D721Med (cell line): ENCODE measurements at regions not wholly inside any gene's neighbourhood (a gene's known extent, or its start where the extent isn't known, plus 50 kb on each side); places are given as distances from the start of the nearest gene placed in this dataset.

Source experiments
- DNase-seq: peaks from one replicate; pipeline ENCODE4 v3.0.0; 2011; ENCODE audit warnings: low spot score; ENCODE audit not compliant: insufficient read length
- FAIRE-seq: peaks from 2 replicates; lab custom pipeline; 2011; peaks lifted over from hg19 to GRCh38; lab: Jason Lieb, UNC
- TF ChIP-seq, protein P1 (sequence below): IDR thresholded peaks from 2 replicates; pipeline ENCODE4 v1.5.1; 2012; ENCODE audit warnings: mild to moderate bottlenecking, control low read depth; ENCODE audit not compliant: insufficient read depth; ENCODE audit errors: missing control alignments

DNA sequence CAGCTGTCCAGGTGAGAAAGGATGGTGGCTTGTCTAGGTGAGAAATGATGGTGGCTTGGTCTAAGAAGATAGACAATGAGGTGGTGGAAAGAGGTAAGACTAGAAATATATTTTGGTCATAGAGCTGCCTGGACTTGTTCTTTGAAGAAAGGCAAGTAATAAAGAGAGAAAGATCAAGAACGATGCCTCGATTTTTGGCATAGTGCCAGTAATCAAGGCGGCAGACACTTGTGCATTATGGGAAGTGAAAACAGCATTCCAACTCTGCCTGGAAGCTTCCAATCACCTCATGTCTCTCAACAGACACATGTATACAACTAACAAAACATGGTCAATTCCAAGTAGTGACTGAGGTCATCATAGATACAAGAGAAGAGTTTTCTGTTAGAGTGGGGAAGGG is 423.8 kb upstream of the NRP1 start:
- FAIRE-seq (no peak), DNase-seq (no peak)
- TF ChIP-seq, protein P1, sequence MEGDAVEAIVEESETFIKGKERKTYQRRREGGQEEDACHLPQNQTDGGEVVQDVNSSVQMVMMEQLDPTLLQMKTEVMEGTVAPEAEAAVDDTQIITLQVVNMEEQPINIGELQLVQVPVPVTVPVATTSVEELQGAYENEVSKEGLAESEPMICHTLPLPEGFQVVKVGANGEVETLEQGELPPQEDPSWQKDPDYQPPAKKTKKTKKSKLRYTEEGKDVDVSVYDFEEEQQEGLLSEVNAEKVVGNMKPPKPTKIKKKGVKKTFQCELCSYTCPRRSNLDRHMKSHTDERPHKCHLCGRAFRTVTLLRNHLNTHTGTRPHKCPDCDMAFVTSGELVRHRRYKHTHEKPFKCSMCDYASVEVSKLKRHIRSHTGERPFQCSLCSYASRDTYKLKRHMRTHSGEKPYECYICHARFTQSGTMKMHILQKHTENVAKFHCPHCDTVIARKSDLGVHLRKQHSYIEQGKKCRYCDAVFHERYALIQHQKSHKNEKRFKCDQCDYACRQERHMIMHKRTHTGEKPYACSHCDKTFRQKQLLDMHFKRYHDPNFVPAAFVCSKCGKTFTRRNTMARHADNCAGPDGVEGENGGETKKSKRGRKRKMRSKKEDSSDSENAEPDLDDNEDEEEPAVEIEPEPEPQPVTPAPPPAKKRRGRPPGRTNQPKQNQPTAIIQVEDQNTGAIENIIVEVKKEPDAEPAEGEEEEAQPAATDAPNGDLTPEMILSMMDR = no peak

DNA sequence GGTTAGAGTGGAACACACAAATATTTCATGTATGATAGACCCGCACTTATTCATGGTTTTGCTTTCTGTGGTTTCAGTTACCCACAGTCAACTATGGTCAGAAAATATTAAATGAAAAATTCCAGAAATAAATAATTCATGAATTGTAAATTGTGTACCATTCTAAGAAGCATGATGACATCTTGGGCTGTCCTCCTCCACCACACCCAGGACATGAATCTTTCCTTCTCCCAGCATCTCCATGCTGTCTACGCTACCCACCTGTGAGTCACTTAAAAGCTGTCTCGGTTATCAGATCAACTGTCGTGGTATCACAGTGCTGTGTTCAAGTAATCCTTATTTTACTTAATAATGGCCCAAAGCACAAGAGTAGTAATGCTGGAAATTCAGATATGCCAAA is 419.6 kb upstream of the NRP1 start:
- TF ChIP-seq, protein P1 = no peak
- FAIRE-seq (no peak), DNase-seq (no peak)

DNA sequence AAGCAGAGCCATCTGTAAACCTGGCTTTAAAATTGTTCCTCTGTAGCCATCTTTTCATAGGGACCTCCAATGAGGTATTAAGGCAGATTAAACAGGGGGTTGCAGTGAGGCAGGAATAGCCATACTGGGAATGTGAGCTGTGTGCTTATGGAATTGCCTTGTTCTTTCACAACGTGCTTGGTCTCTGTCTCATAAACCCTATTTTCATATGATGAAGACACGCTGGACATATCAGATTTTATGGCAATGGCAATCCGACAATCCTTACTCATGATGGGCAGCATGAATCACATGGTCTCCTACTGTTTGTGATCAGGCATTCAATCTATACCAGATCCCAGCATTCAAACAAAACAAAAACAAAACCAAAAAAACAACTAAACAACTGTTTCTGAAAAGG is 418.9 kb upstream of the NRP1 start:
- FAIRE-seq (no peak), DNase-seq (no peak)
- TF ChIP-seq, protein P1 = no peak

DNA sequence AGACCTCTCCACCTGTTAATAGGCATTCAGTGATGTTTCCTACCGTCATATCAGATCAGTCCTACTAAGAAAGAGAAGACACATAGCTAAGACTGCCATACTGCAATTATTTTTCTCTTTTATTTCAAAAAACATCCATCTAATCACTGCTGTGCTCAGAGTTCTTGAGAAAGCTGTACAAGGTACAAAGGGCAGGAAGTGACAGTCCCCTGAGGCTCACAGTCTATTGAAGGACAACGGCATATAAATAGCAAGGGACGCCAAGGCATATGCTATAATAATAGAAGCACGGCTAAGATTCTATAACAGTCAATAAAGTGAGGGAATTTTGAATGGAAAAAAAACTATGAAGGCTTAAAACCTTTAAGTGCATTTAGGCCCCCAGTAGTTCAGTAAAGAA is 415.3 kb upstream of the NRP1 start:
- TF ChIP-seq, protein P1 = no peak
- DNase-seq (no peak), FAIRE-seq (no peak)

DNA sequence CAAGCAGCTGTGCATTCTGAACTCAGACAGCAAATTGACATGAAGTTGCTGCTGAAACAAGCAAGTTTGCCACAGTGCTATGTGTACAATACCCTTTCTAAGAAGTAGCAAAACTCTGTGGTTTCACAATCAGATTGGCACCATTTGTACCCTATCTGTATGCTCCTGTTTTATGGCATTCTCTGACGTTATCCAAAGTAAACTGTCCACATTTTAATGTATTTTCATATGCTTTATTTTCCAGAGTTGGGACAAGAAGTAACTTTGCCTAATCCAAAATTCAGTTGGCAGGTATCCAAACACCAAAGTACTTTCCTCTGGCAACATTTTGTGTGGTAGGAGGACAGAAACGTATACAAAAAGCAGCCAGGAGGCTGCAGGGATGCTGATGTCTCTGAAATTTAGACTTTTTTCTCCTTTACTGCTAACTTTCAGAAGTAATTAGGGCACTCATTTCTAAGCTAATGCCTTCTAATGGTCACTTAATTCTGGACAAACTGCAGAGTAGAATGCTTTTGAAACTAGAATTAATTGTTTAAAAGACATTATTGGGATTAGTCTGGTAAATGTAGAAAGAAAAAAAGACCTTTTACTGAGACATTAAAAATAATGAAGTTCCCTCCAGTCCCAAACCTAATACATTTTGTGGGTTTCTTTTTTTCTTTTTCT is 414.7 kb upstream of the NRP1 start:
- TF ChIP-seq, protein P1 = no peak
- FAIRE-seq = no peak
- no peak for DNase-seq

DNA sequence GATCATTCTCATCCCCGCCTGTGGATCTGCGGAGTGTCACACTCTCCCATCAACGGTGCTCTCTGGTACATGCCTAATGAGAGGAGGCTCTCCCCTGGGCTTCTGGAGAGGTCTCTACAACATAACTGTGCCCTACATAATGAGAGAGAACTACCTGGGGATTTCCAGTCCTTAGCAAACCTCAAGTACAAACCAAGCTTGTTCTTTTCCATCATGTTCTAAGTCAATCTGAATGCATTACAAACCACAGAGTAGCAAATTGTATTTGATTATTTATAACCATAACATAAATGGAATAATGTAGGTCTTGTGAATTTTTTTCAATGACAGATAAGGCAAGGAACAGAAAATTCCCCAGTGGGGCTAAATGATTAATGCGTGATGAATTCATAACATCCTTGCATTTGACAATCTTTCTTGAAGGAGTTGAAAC is 412.4 kb upstream of the NRP1 start:
- FAIRE-seq = no peak
- DNase-seq = no peak
- TF ChIP-seq, protein P1 = no peak

DNA sequence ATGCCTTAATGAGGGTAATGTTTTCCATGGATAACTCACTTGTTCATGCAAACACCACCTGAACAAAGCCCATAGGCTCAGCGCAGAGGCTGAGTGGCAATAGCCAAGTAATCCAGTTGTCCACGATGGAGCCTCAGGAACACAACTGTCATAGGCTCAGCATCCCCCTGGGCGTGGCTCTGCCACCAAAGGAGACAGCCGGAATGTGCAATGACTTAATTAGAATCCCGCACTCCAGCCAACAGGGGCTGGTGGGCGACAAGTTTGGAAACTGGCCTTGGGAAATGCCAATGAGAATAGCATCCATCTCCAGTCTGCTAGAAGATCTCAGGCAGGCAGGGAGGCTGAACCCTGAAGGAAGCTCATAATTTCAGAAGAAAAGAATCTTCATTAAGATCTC is 411.7 kb upstream of the NRP1 start:
- FAIRE-seq = no peak
- no peak for DNase-seq
- TF ChIP-seq, protein P1 = no peak
